HL-60 (cell line): ENCODE measurements at regions not wholly inside any gene's neighbourhood (a gene's known extent, or its start where the extent isn't known, plus 50 kb on each side); places are given as distances from the start of the nearest gene placed in this dataset.

ENCODE experiments used
- DNase-seq, 2 experiments: peaks; one replicate each; pipeline ENCODE4 v3.0.0-alpha.2; 2010 to 2020; ENCODE audit warnings: low read depth in 1 of 2, low spot score in 1 of 2
- H3K27ac ChIP-seq: fragments of 250-450 bp; sonication (Bioruptor Pico); replicated peaks from 2 replicates; pipeline ENCODE4 v1.5.1; 2020; ENCODE audit warnings: mild to moderate bottlenecking, moderate library complexity
- H3K27me3 ChIP-seq: fragments of 250-450 bp; sonication (Bioruptor Pico); 2 replicates; pipeline ENCODE4 v1.5.1; 2021; ENCODE audit warnings: mild to moderate bottlenecking, moderate library complexity; ENCODE audit not compliant: insufficient read depth, poor library complexity, severe bottlenecking
- H3K4me3 ChIP-seq: replicated peaks from 2 replicates; pipeline ENCODE4 v1.5.1; 2011; ENCODE audit warnings: mild to moderate bottlenecking, control low read depth, low read length; ENCODE audit not compliant: insufficient read depth
- CTCF ChIP-seq: IDR thresholded peaks from one replicate; pipeline ENCODE4 v1.5.1; 2011; ENCODE audit warnings: low read length, control low read depth, inconsistent platforms; ENCODE audit not compliant: insufficient read depth
- GABPA ChIP-seq: IDR thresholded peaks from 2 replicates; pipeline ENCODE4 v1.6.1; 2012; ENCODE audit warnings: low read depth
- POLR2AphosphoS5 ChIP-seq: IDR thresholded peaks from 2 replicates; pipeline ENCODE4 v1.6.1; 2012; ENCODE audit warnings: low read depth
- REST ChIP-seq: IDR thresholded peaks from 2 replicates; pipeline ENCODE4 v1.6.1; 2012; ENCODE audit warnings: low read depth; ENCODE audit not compliant: insufficient replicate concordance
- SPI1 ChIP-seq: IDR thresholded peaks from 2 replicates; pipeline ENCODE4 v1.6.1; 2012; ENCODE audit warnings: low read depth, mild to moderate bottlenecking, borderline replicate concordance

- Histone ChIP-seq H3K27me3 (no peaks in the 10 kb centered on the region), H3K27ac (no peak overlapping the region), H3K4me3 (no peak overlapping the region)
- no peak for DNase-seq
- TF ChIP-seq REST (no peak), GABPA (no peak), SPI1 (no peak), POLR2AphosphoS5 (no peak), CTCF (no peak)
Observed at GRCh38 chr14:31977001-31977556, 100.0 kb upstream of the ARHGAP5 start.

- Histone ChIP-seq H3K27ac (no peak overlapping the region), H3K4me3 (no peak overlapping the region), H3K27me3 (no peaks in the 10 kb centered on the region)
- TF ChIP-seq POLR2AphosphoS5 (no peak), REST (no peak), SPI1 (no peak), CTCF (no peak), GABPA (no peak)
- DNase-seq: no peak
Observed at GRCh38 chr14:31978423-31978822, 98.7 kb upstream of the ARHGAP5 start.

- Histone ChIP-seq H3K27ac (no peak overlapping the region), H3K4me3 (no peak overlapping the region), H3K27me3 (no peaks in the 10 kb centered on the region)
- DNase-seq: no peak
- TF ChIP-seq POLR2AphosphoS5 (no peak), GABPA (no peak), REST (no peak), CTCF (no peak)
Observed at GRCh38 chr14:31982642-31983041, 94.5 kb upstream of the ARHGAP5 start.
